HG02840 (cell line): ENCODE measurements at regions not wholly inside any gene's neighbourhood (a gene's known extent, or its start where the extent isn't known, plus 50 kb on each side); places are given as distances from the start of the nearest gene placed in this dataset.

Experiments used
- ATAC-seq: cut with Tn5 transposase; IDR thresholded peaks from one replicate; pipeline ENCODE4 v1.9.1; 2021; ENCODE audit warnings: mild to moderate bottlenecking, moderate library complexity, moderate number of reproducible peaks; ENCODE audit not compliant: unreplicated experiment, low FRiP score

GRCh38 chr4:74610491-74610890 lies 165.6 kb downstream of the AREG start:
- no peak for ATAC-seq

GRCh38 chr4:74612837-74613236 lies 167.9 kb downstream of the AREG start:
- ATAC-seq, result no peak

GRCh38 chr4:74613266-74613665 lies 168.3 kb downstream of the AREG start:
- no peak for ATAC-seq

GRCh38 chr4:74615411-74615810 lies 170.5 kb downstream of the AREG start:
- ATAC-seq, result no peak

- no peak for ATAC-seq
These were observed 173.2 kb downstream of the AREG start for GRCh38 chr4:74618166-74618565.

- ATAC-seq, result no peak
These were observed 173.7 kb downstream of the AREG start for GRCh38 chr4:74618659-74619058.

GRCh38 chr4:74619931-74620702 lies 174.2 kb downstream of the BTC start:
- no peak for ATAC-seq

- no peak for ATAC-seq
These were observed 172.7 kb downstream of the BTC start for GRCh38 chr4:74621616-74622015.

GRCh38 chr4:74623041-74623440 lies 171.3 kb downstream of the BTC start:
- peak; percentile 54 for ATAC-seq

- no peak for ATAC-seq
These were observed 169.8 kb downstream of the BTC start for GRCh38 chr4:74624351-74625151.

- no peak for ATAC-seq
These were observed 168.3 kb downstream of the BTC start for GRCh38 chr4:74625981-74626380.

- no peak for ATAC-seq
These were observed 167.2 kb downstream of the BTC start for GRCh38 chr4:74627093-74627492.

GRCh38 chr4:74627504-74627903 lies 166.8 kb downstream of the BTC start:
- no peak for ATAC-seq

GRCh38 chr4:74628852-74629620 lies 165.3 kb downstream of the BTC start:
- no peak for ATAC-seq

GRCh38 chr4:74630551-74630950 lies 163.8 kb downstream of the BTC start:
- no peak for ATAC-seq

GRCh38 chr4:74631338-74631737 lies 163.0 kb downstream of the BTC start:
- no peak for ATAC-seq

GRCh38 chr4:74631988-74632387 lies 162.3 kb downstream of the BTC start:
- ATAC-seq, result no peak

- ATAC-seq, result no peak
These were observed 161.7 kb downstream of the BTC start for GRCh38 chr4:74632634-74633033.

- no peak for ATAC-seq
These were observed 159.2 kb downstream of the BTC start for GRCh38 chr4:74635074-74635473.

- ATAC-seq, result no peak
These were observed 158.7 kb downstream of the BTC start for GRCh38 chr4:74635490-74636123.

GRCh38 chr4:74638001-74638400 lies 156.3 kb downstream of the BTC start:
- no peak for ATAC-seq
